K562 (cell line): ENCODE measurements at regions not wholly inside any gene's neighbourhood (a gene's known extent, or its start where the extent isn't known, plus 50 kb on each side); places are given as distances from the start of the nearest gene placed in this dataset.

Experiments
- CEBPG ChIP-seq, 3 experiments: fragments of 200-800 bp in 1 of 3; sonication (Bioruptor generic) in 1 of 3; sonication (generic) in 1 of 3; formaldehyde crosslinking in 1 of 3; IDR thresholded peaks in 2 of 3; conservative IDR thresholded peaks in 1 of 3; 2 replicates each; pipeline versions ENCODE4 v1.6.1 to v1.8.0; 2016 to 2022; ENCODE audit warnings: missing compliant biosample characterization in 2 of 3, missing genetic modification characterization in 2 of 3, mild to moderate bottlenecking in 1 of 3, missing genetic modification reagents in 1 of 3
- DMBX1 ChIP-seq: fragments of 250-450 bp; sonication (Bioruptor Pico); IDR thresholded peaks from 2 replicates; pipeline ENCODE4 v1.8.0; 2022; ENCODE audit warnings: inconsistent platforms, mild to moderate bottlenecking, moderate library complexity, borderline replicate concordance
- ERF ChIP-seq: fragments of 450-650 bp; formaldehyde crosslinking; IDR thresholded peaks from 2 replicates; pipeline ENCODE4 v1.4.0; 2020; ENCODE audit warnings: mild to moderate bottlenecking, mixed read lengths
- NR1H2 ChIP-seq: sonication (generic); formaldehyde crosslinking; IDR thresholded peaks from 2 replicates; pipeline ENCODE4 v1.4.0; 2020; ENCODE audit warnings: mild to moderate bottlenecking, missing genetic modification reagents
- NRF1 ChIP-seq, 2 experiments: fragments of 450-650 bp; IDR thresholded peaks in 1 of 2; conservative IDR thresholded peaks in 1 of 2; 2 replicates each; pipeline ENCODE4 v1.6.1; 2014; ENCODE audit warnings: mild to moderate bottlenecking in 2 of 2
- POLR2A ChIP-seq: fragments of 450-650 bp; conservative IDR thresholded peaks from 2 replicates; pipeline ENCODE4 v1.6.1; 2016
- RBM39 ChIP-seq: fragments of 200-400 bp; formaldehyde crosslinking; optimal IDR thresholded peaks from 2 replicates; pipeline ENCODE3; 2018; ENCODE audit warnings: low read depth, low read length
- TEAD4 ChIP-seq, 2 experiments: sonication (generic) in 1 of 2; formaldehyde crosslinking in 1 of 2; IDR thresholded peaks; 2 replicates each; pipeline versions ENCODE4 v1.6.1 to v1.8.0; 2012 to 2022; ENCODE audit warnings: borderline replicate concordance in 1 of 2, inconsistent platforms in 1 of 2, low read length in 1 of 2, mild to moderate bottlenecking in 1 of 2, missing genetic modification reagents in 1 of 2
- ZBTB1 ChIP-seq: sonication (generic); formaldehyde crosslinking; IDR thresholded peaks from 2 replicates; pipeline ENCODE4 v1.8.1; 2023; ENCODE audit warnings: missing genetic modification reagents, low read depth, mild to moderate bottlenecking, borderline replicate concordance
- ZNF384 ChIP-seq: IDR thresholded peaks from 2 replicates; pipeline ENCODE4 v1.6.1; 2012; ENCODE audit warnings: low read depth, low read length, improper control_type of control experiment
- TF ChIP-seq, protein P1 (sequence below), 3 experiments: IDR thresholded peaks in 2 of 3; conservative IDR thresholded peaks in 1 of 3; 2 replicates each; pipeline ENCODE4 v1.5.1; 2011 to 2012; ENCODE audit warnings: low read length in 3 of 3, mild to moderate bottlenecking in 3 of 3, control low read depth in 2 of 3, improper control_type of control experiment in 1 of 3, inconsistent platforms in 1 of 3, low read depth in 1 of 3, mixed read lengths in 1 of 3, moderate library complexity in 1 of 3; ENCODE audit not compliant: insufficient read depth in 2 of 3
- TF ChIP-seq, protein P2 (sequence below): sonication (generic); formaldehyde crosslinking; IDR thresholded peaks from 2 replicates; pipeline ENCODE4 v1.8.0; 2022; ENCODE audit warnings: missing genetic modification reagents, mild to moderate bottlenecking, moderate library complexity, borderline replicate concordance

DNA sequence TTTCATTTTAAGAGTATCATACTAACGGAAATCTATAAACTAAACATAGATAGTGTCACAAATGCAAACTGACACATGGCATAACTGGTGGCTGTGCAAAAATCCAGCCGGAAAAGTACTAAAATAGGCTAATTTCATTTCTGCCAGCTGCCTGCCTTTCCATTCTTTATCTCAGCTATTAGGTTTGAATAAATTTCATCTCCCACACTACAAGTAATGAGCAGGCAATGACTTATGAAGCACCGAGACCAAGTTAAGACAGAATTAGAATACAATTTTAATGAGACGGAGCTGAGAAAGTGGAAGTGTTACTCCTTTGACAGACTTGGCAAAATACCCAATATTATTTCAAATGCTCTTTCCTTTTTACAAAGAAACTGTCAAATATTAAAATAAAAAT lies 258.8 kb upstream of the ZNF608 start:
- TF ChIP-seq ZNF384 (no peak), DMBX1 (no peak), CEBPG (CRISPR knock-in tag; IDR thresholded peaks at IDR 0.05) (no peak), CEBPG (tag; conservative IDR thresholded peaks at IDR 0.05 in 1 of 2, IDR thresholded peaks at IDR 0.05 in 1 of 2) (no peak), POLR2A (no peak), TEAD4 (IDR thresholded peaks at IDR 0.05; ENCODE audit: low read length) (no peak), TEAD4 (CRISPR knock-in tag; IDR thresholded peaks at IDR 0.05; ENCODE audit: borderline replicate concordance) (no peak), RBM39 (no peak), ERF (no peak), ZBTB1 (no peak), NR1H2 (CRISPR knock-in tag) (no peak), NRF1 (conservative IDR thresholded peaks at IDR 0.05 in 1 of 2, IDR thresholded peaks at IDR 0.05 in 1 of 2) (no peak)
- TF ChIP-seq, protein P1, sequence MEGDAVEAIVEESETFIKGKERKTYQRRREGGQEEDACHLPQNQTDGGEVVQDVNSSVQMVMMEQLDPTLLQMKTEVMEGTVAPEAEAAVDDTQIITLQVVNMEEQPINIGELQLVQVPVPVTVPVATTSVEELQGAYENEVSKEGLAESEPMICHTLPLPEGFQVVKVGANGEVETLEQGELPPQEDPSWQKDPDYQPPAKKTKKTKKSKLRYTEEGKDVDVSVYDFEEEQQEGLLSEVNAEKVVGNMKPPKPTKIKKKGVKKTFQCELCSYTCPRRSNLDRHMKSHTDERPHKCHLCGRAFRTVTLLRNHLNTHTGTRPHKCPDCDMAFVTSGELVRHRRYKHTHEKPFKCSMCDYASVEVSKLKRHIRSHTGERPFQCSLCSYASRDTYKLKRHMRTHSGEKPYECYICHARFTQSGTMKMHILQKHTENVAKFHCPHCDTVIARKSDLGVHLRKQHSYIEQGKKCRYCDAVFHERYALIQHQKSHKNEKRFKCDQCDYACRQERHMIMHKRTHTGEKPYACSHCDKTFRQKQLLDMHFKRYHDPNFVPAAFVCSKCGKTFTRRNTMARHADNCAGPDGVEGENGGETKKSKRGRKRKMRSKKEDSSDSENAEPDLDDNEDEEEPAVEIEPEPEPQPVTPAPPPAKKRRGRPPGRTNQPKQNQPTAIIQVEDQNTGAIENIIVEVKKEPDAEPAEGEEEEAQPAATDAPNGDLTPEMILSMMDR (IDR thresholded peaks at IDR 0.05 in 2 of 3, conservative IDR thresholded peaks at IDR 0.05 in 1 of 3; ENCODE audit: insufficient read depth in 2 of 3, low read depth in 1 of 3, low read length in 3 of 3) = no peak
- TF ChIP-seq, protein P2, sequence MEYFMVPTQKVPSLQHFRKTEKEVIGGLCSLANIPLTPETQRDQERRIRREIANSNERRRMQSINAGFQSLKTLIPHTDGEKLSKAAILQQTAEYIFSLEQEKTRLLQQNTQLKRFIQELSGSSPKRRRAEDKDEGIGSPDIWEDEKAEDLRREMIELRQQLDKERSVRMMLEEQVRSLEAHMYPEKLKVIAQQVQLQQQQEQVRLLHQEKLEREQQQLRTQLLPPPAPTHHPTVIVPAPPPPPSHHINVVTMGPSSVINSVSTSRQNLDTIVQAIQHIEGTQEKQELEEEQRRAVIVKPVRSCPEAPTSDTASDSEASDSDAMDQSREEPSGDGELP (CRISPR knock-in tag) = no peak
